Right cardiac atrium (tissue), 5 donors: ENCODE measurements at regions not wholly inside any gene's neighbourhood (a gene's known extent, or its start where the extent isn't known, plus 50 kb on each side); places are given as distances from the start of the nearest gene placed in this dataset.
"Not testable (repeated sequence)": the region's sequence is repeated elsewhere in the genome, so short reads cannot be mapped to it uniquely, and the experiment has no call there.

Experiments
- ATAC-seq, 2 donors: fragments of 200-7000 bp; cut with Tn5 transposase; one replicate each; pipeline versions ENCODE4 v1.8.0 to v1.9.1; 2020; ENCODE audit warnings: moderate library complexity in 2 of 2, mild to moderate bottlenecking in 1 of 2
- DNase-seq, 3 donors: peaks; one replicate each; pipeline ENCODE4 v3.0.0-alpha.2; 2020
- H3K27ac ChIP-seq: one replicate; pipeline ENCODE4 v1.5.1; 2013; ENCODE audit warnings: mild to moderate bottlenecking, low read length, control low read depth, moderate library complexity
- H3K27me3 ChIP-seq: one replicate; pipeline ENCODE4 v1.6.1; 2013; ENCODE audit not compliant: control insufficient read depth, insufficient read depth
- H3K4me1 ChIP-seq: one replicate; pipeline ENCODE4 v1.6.1; 2013; ENCODE audit warnings: low read length; ENCODE audit not compliant: control insufficient read depth, insufficient read depth
- H3K4me3 ChIP-seq: one replicate; pipeline ENCODE4 v1.5.1; 2013; ENCODE audit warnings: low read length, control low read depth
- H3K9me3 ChIP-seq: one replicate; pipeline ENCODE4 v1.6.1; 2013; ENCODE audit warnings: low read length; ENCODE audit not compliant: control insufficient read depth
- WGBS: extraction: QIAGEN DNeasy Blood & Tissue Kit; methylation state at CpG from one replicate; pipeline ENCODE4 v1.1.7; 2013; 5-methylcytosine and 5-hydroxymethylcytosine counted together
- intact Hi-C, 4 donors: fragments of 100-400 bp; cut with DNase I; formaldehyde crosslinking; loops; one replicate each; pipeline versions ENCODE4 v1.11.0 to v1.14.0; 2022 to 2023
- donor health status: healthy with polysubstance abuse.
- donor health status: DM: no; HTN: yes; CAD: no.
- donor health status: DM: no; HTN: no; CAD: no.
- donor health status: DM: no; HTN: yes; CAD: no; lungs with severe emphysema.
- donor health status: DM: yes; HTN: yes; CAD: no.

GRCh38 chr9:65223986-65224385 is 61.0 kb downstream of the FOXD4L5 start:
- H3K4me1 ChIP-seq, DNase-seq, H3K27me3 ChIP-seq, ATAC-seq, H3K27ac ChIP-seq, H3K9me3 ChIP-seq, H3K4me3 ChIP-seq, intact Hi-C loops: not testable (repeated sequence)
- 78% methylated on average over 2 of the region's 2 CpGs for WGBS

GRCh38 chr9:65208834-65209233 is 76.2 kb downstream of the FOXD4L5 start:
- H3K4me1 ChIP-seq, DNase-seq, H3K9me3 ChIP-seq, H3K27me3 ChIP-seq, intact Hi-C loops, H3K4me3 ChIP-seq, H3K27ac ChIP-seq, ATAC-seq: not testable (repeated sequence)

GRCh38 chr9:65207273-65207672 is 77.7 kb downstream of the FOXD4L5 start:
- H3K27ac ChIP-seq, H3K27me3 ChIP-seq, H3K4me3 ChIP-seq, ATAC-seq, H3K9me3 ChIP-seq, DNase-seq, intact Hi-C loops, H3K4me1 ChIP-seq: not testable (repeated sequence)
- WGBS, result no CpG with 5 or more reads among the region's 1 CpG

- H3K27ac ChIP-seq, intact Hi-C loops, DNase-seq, H3K4me1 ChIP-seq, ATAC-seq, H3K4me3 ChIP-seq, H3K27me3 ChIP-seq, H3K9me3 ChIP-seq: not testable (repeated sequence)
- WGBS, result no CpG with 5 or more reads among the region's 1 CpG
Observed at GRCh38 chr9:65205853-65206252, 79.2 kb downstream of the FOXD4L5 start.

DNA sequence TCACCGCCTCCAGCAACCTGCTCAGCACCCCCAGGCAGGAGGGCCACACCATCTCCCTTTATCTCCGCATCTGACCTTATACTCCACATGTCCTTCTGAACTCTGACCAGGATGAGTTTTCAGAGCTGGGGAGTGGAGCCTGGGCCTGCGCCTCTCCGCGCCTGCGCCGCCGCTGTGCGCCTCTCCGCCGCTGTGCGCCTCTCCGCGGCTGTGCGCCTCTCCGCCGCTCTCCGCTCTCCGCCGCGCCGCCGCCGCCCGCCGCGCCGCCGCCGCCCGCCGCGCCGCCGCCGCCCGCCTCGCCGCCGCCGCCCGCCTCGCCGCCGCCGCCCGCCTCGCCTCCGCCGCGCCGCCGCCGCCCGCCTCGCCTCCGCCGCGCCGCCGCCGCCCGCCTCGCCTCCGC is 89.2 kb downstream of the FOXD4L5 start:
- H3K4me1 ChIP-seq, H3K4me3 ChIP-seq, H3K27ac ChIP-seq, H3K9me3 ChIP-seq, intact Hi-C loops, H3K27me3 ChIP-seq, ATAC-seq: not testable (repeated sequence)
- 96% methylated on average over 10 of the region's 65 CpGs for WGBS
- peak in 2 of 3 donors; percentile 1 to 18 for DNase-seq

DNA sequence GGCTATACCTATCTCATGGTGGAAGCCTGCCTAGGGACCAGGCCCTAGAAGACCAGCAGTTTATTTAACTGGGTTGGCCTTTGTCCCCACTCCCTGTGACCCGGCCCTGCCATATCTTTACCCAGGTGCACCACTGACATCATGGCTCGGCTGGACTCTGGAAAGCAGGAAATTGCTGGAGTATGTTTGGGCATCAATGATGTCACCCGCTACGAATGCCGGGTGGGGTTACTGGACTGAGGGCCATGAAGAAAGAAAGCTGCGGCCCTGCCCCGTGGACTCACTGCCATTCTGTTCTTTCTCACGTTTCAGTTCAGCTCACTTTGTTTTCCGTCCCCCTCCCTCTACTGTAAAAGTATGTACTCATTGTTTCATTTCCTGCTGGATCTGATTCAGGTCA is 129.1 kb downstream of the FOXD4L5 start:
- ATAC-seq, intact Hi-C loops, H3K4me1 ChIP-seq, H3K27ac ChIP-seq, H3K4me3 ChIP-seq, H3K9me3 ChIP-seq, H3K27me3 ChIP-seq: not testable (repeated sequence)
- peak in 1 of 3 donors; percentile 16 for DNase-seq
- 47% methylated on average over 7 of the region's 9 CpGs for WGBS
